Loucy (cell line): ENCODE measurements at regions not wholly inside any gene's neighbourhood (a gene's known extent, or its start where the extent isn't known, plus 50 kb on each side); places are given as distances from the start of the nearest gene placed in this dataset.

Experiments
- H2AFZ ChIP-seq: fragments of 200-600 bp; sonication (generic); 2 replicates; pipeline ENCODE4 v1.6.0; 2016; ENCODE audit warnings: antibody characterized with exemption, mild to moderate bottlenecking, low read length, moderate library complexity
- H3F3A ChIP-seq: fragments of 200-600 bp; 2 replicates; pipeline ENCODE4 v1.6.0; 2016; ENCODE audit warnings: antibody characterized with exemption, low read depth, mild to moderate bottlenecking
- H3K27me3 ChIP-seq: fragments of 200-600 bp; sonication (generic); 2 replicates; pipeline ENCODE4 v1.6.1; 2014; ENCODE audit warnings: low read length, mild to moderate bottlenecking; ENCODE audit not compliant: insufficient read depth, poor library complexity, severe bottlenecking
- H3K36me3 ChIP-seq: fragments of 200-600 bp; sonication (generic); 2 replicates; pipeline ENCODE4 v1.6.1; 2016; ENCODE audit warnings: low read length; ENCODE audit not compliant: insufficient read depth
- H3K4me1 ChIP-seq: fragments of 200-600 bp; sonication (generic); 2 replicates; pipeline ENCODE4 v1.5.1; 2014; ENCODE audit warnings: low read length, mild to moderate bottlenecking; ENCODE audit not compliant: insufficient read depth, poor library complexity, severe bottlenecking
- H3K4me2 ChIP-seq: fragments of 200-600 bp; sonication (generic); 2 replicates; pipeline ENCODE4 v1.6.0; 2014; ENCODE audit warnings: antibody characterized with exemption, low read length, low read depth, mild to moderate bottlenecking; ENCODE audit not compliant: poor library complexity, severe bottlenecking
- H3K4me3 ChIP-seq: fragments of 200-600 bp; sonication (generic); 2 replicates; pipeline ENCODE4 v1.5.1; 2014; ENCODE audit warnings: low read length, mild to moderate bottlenecking, mixed read lengths; ENCODE audit not compliant: poor library complexity, severe bottlenecking
- H3K79me2 ChIP-seq: fragments of 200-600 bp; sonication (generic); 2 replicates; pipeline ENCODE4 v1.6.1; 2014; ENCODE audit warnings: low read length; ENCODE audit not compliant: insufficient read depth
- H3K9ac ChIP-seq: fragments of 200-600 bp; sonication (generic); 2 replicates; pipeline ENCODE4 v1.6.0; 2014; ENCODE audit warnings: mild to moderate bottlenecking, low read depth, low read length, moderate library complexity; ENCODE audit not compliant: poor library complexity, severe bottlenecking
- H3K9me2 ChIP-seq: fragments of 200-600 bp; sonication (generic); replicated peaks from 2 replicates; pipeline ENCODE4 v1.6.1; 2016; ENCODE audit warnings: low read depth, low read length, mixed read lengths
- H3K9me3 ChIP-seq: fragments of 200-600 bp; sonication (generic); 2 replicates; pipeline ENCODE4 v1.6.1; 2014; ENCODE audit warnings: mild to moderate bottlenecking, antibody characterized with exemption, low read length, low read depth; ENCODE audit not compliant: insufficient read depth
- H4K20me1 ChIP-seq: fragments of 200-600 bp; sonication (generic); 2 replicates; pipeline ENCODE4 v1.6.0; 2014; ENCODE audit warnings: antibody characterized with exemption, low read length, mild to moderate bottlenecking; ENCODE audit not compliant: insufficient read depth, poor library complexity, severe bottlenecking
- EZH2phosphoT487 ChIP-seq: fragments of 200-600 bp; IDR thresholded peaks from 2 replicates; pipeline ENCODE4 v1.6.1; 2018; ENCODE audit warnings: antibody characterized with exemption, mild to moderate bottlenecking, moderate library complexity, borderline replicate concordance
- TF ChIP-seq, protein P1 (sequence below): fragments of 200-600 bp; sonication (generic); conservative IDR thresholded peaks from 2 replicates; pipeline ENCODE4 v1.5.1; 2014; ENCODE audit warnings: mild to moderate bottlenecking, antibody characterized with exemption, low read length

DNA sequence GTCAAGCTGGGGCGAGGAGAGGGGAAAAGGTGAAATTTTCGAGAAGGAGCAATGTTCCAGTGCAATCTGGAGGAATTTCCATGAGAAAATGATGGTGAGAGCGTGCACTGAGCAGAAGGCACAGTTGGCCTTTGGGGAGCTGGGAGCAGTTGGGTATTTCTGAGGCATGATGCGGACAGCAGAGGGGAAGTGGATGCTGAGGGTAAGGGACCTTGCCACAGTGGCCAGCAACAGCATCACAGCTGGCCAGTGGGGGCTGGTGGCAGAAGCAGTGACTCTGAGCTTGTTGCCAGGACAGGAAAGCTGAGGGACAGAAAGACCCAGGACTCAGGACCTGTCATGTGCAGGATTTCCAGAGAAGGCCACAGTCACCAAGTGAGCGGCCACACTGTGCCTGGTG, 98.9 kb downstream of the LSM3 start:
- no peaks in the 10 kb centered on the region for H3F3A ChIP-seq
- no peaks in the 10 kb centered on the region for H3K9me2 ChIP-seq
- no peak overlapping the region for H3K4me3 ChIP-seq
- H3K4me2 ChIP-seq = no peak overlapping the region
- no peaks in the 10 kb centered on the region for H3K4me1 ChIP-seq
- H3K27me3 ChIP-seq = no peaks in the 10 kb centered on the region
- no peaks in the 10 kb centered on the region for H3K36me3 ChIP-seq
- H3K79me2 ChIP-seq = no peaks in the 10 kb centered on the region
- TF ChIP-seq, protein P1, sequence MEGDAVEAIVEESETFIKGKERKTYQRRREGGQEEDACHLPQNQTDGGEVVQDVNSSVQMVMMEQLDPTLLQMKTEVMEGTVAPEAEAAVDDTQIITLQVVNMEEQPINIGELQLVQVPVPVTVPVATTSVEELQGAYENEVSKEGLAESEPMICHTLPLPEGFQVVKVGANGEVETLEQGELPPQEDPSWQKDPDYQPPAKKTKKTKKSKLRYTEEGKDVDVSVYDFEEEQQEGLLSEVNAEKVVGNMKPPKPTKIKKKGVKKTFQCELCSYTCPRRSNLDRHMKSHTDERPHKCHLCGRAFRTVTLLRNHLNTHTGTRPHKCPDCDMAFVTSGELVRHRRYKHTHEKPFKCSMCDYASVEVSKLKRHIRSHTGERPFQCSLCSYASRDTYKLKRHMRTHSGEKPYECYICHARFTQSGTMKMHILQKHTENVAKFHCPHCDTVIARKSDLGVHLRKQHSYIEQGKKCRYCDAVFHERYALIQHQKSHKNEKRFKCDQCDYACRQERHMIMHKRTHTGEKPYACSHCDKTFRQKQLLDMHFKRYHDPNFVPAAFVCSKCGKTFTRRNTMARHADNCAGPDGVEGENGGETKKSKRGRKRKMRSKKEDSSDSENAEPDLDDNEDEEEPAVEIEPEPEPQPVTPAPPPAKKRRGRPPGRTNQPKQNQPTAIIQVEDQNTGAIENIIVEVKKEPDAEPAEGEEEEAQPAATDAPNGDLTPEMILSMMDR = no peak
- no peaks in the 10 kb centered on the region for H3K9me3 ChIP-seq
- H3K9ac ChIP-seq = no peak overlapping the region
- no peak overlapping the region for H2AFZ ChIP-seq
- no peaks in the 10 kb centered on the region for H4K20me1 ChIP-seq

DNA sequence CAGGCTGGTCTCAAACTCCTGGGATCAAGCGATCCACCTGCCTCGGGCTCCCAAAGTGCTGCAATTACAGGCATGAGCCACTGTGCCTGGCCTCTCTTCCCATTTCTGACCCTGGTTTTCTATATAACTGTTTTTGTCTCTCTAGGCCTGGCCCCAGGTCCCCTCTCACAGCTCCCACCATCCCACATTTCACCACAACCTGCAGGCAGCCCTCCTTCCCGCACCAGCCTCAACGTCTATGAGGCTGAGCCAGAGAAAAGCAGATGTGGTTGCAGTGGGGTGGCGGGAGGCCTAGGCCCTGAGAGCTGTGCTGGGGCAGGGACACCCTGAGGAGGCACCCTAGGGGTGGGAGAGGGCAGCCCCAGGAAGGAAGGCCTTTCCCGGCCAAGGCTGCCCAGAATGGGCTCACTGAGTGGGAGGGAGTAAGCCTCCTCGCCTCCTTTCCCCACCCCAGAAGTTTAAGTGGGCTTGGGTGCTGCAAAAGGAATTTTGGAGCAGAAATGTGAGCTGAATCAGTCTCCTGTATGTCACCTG, 99.7 kb downstream of the LSM3 start:
- no peak overlapping the region for H2AFZ ChIP-seq
- no peaks in the 10 kb centered on the region for H4K20me1 ChIP-seq
- H3F3A ChIP-seq = no peaks in the 10 kb centered on the region
- no peak for TF ChIP-seq EZH2phosphoT487
- TF ChIP-seq, protein P1 = no peak
- H3K4me3 ChIP-seq = no peak overlapping the region
- H3K9ac ChIP-seq = no peak overlapping the region
- H3K4me1 ChIP-seq = no peaks in the 10 kb centered on the region
- no peaks in the 10 kb centered on the region for H3K27me3 ChIP-seq
- no peaks in the 10 kb centered on the region for H3K36me3 ChIP-seq
- H3K9me3 ChIP-seq = no peaks in the 10 kb centered on the region
- H3K9me2 ChIP-seq = no peaks in the 10 kb centered on the region
- no peak overlapping the region for H3K4me2 ChIP-seq
- no peaks in the 10 kb centered on the region for H3K79me2 ChIP-seq

DNA sequence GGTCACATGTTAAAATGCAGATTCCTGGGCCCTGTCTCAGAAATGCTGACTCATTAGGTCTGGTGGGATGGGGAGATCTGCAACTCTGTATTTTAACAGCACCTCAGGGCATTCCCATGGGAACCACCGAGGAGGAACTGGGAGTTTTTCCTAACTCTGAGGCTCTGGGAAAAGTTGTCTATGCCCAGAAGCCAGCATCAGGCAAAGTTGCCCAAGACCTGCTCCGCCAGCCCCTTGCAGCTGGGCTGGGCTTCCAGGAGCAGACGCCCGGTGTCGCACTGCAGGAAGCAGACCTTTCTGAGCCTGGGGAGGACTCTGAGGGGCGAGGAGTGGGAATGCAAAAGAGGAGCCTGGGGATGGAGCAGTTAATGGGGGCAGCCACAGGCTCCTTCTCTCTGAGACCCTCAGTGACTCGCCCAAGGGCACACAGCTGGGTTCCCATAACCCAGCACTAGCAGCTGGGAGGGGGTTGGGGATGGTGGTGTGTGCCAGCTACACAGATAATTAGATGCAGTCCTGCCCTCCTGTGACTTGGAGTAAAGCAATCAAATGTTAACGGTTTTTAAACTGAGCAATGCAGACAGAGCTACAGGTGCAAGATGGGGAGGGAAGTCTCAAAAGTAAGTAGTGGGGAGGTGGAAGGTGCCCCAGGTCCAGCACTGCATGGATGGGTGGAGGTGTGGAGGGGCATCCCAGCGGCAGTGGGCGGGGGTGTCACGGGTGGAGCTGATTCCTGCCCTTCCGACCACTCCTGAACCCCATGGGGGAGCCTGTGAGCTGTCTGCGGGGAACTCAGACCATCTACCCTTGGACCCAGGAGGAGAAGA, 100.4 kb downstream of the LSM3 start:
- no peak overlapping the region for H2AFZ ChIP-seq
- H3K36me3 ChIP-seq = no peaks in the 10 kb centered on the region
- H3K9ac ChIP-seq = no peak overlapping the region
- no peaks in the 10 kb centered on the region for H4K20me1 ChIP-seq
- H3K27me3 ChIP-seq = no peaks in the 10 kb centered on the region
- H3K9me2 ChIP-seq = no peaks in the 10 kb centered on the region
- H3K9me3 ChIP-seq = no peaks in the 10 kb centered on the region
- no peak for TF ChIP-seq EZH2phosphoT487
- TF ChIP-seq, protein P1 = 0 out of 2 replicates have a peak, but pooled peaks have one; percentile 15
- H3K79me2 ChIP-seq = no peaks in the 10 kb centered on the region
- no peak overlapping the region for H3K4me3 ChIP-seq
- no peaks in the 10 kb centered on the region for H3F3A ChIP-seq
- no peak overlapping the region for H3K4me2 ChIP-seq
- H3K4me1 ChIP-seq = no peaks in the 10 kb centered on the region
